Transverse colon (tissue), 4 donors: ENCODE measurements at regions not wholly inside any gene's neighbourhood (a gene's known extent, or its start where the extent isn't known, plus 50 kb on each side); places are given as distances from the start of the nearest gene placed in this dataset.

ENCODE experiments used
- CTCF ChIP-seq, 5 experiments: fragments of 200-600 bp in 3 of 5; fragments of 450-650 bp in 2 of 5; sonication (generic) in 3 of 5; IDR thresholded peaks; 1 replicate in 2 of 5; 2 replicates in 3 of 5; pipeline ENCODE4 v1.5.1; 2016 to 2017; ENCODE audit warnings: antibody characterized with exemption in 5 of 5, inconsistent platforms in 3 of 5, mild to moderate bottlenecking in 2 of 5, moderate library complexity in 1 of 5
- EP300 ChIP-seq: sonication (generic); formaldehyde crosslinking; IDR thresholded peaks from one replicate; pipeline ENCODE4 v1.6.1; 2017; ENCODE audit warnings: antibody characterized with exemption, low read depth
- POLR2AphosphoS5 ChIP-seq, 3 donors: sonication (generic); formaldehyde crosslinking; IDR thresholded peaks; one replicate each; pipeline ENCODE4 v1.6.1; 2016; ENCODE audit warnings: antibody characterized with exemption in 3 of 3

GRCh38 chr22:23452231-23453010, 127.7 kb downstream of the IGLL1 start:
- no peak for TF ChIP-seq EP300
- TF ChIP-seq CTCF (IDR thresholded peaks at IDR 0.05) = no peak
- no peak for TF ChIP-seq POLR2AphosphoS5 (IDR thresholded peaks at IDR 0.05)
